Left lung (tissue), 4 donors: ENCODE measurements at regions not wholly inside any gene's neighbourhood (a gene's known extent, or its start where the extent isn't known, plus 50 kb on each side); places are given as distances from the start of the nearest gene placed in this dataset.

Source experiments
- ATAC-seq: fragments of 200-7000 bp; cut with Tn5 transposase; one replicate; pipeline ENCODE4 v1.9.1; 2020; ENCODE audit warnings: moderate library complexity
- DNase-seq, 4 donors: peaks; one replicate each; pipeline ENCODE4 v3.0.0-alpha.2; 2013 to 2020
- H3K27ac ChIP-seq, 2 donors: fragments of 200-600 bp; sonication (generic) in 1 of 2; one replicate each; pipeline versions ENCODE4 v1.5.0 to v1.8.0; 2020 to 2021
- H3K27me3 ChIP-seq, 2 donors: fragments of 200-600 bp; sonication (generic) in 1 of 2; one replicate each; pipeline versions ENCODE4 v1.5.0 to v1.8.0; 2020 to 2021
- H3K36me3 ChIP-seq, 2 donors: fragments of 200-600 bp; sonication (generic) in 1 of 2; one replicate each; pipeline versions ENCODE4 v1.5.0 to v1.8.0; 2020 to 2021
- H3K4me1 ChIP-seq, 2 donors: fragments of 200-600 bp; one replicate each; pipeline ENCODE4 v1.8.0; 2021
- H3K4me3 ChIP-seq, 2 donors: fragments of 200-600 bp; sonication (generic) in 1 of 2; one replicate each; pipeline versions ENCODE4 v1.5.0 to v1.8.0; 2020 to 2021; ENCODE audit warnings: mild to moderate bottlenecking in 1 of 2
- H3K9me3 ChIP-seq, 2 donors: fragments of 200-600 bp; sonication (generic) in 1 of 2; one replicate each; pipeline versions ENCODE4 v1.5.0 to v1.8.0; 2020 to 2021
- intact Hi-C, 2 donors: fragments of 100-400 bp; cut with DNase I; formaldehyde crosslinking; loops; one replicate each; pipeline versions ENCODE4 v1.11.2 to v1.14.2; 2022
- TF ChIP-seq, protein P1 (sequence below), 2 donors: fragments of 200-600 bp; sonication (generic) in 1 of 2; IDR thresholded peaks; one replicate each; pipeline versions ENCODE4 v1.5.0 to v1.8.0; 2021; ENCODE audit warnings: antibody characterized with exemption in 2 of 2
- donor health status: DM: no; HTN: yes; CAD: no.
- donor health status: DM: no; HTN: no; CAD: no.

DNA sequence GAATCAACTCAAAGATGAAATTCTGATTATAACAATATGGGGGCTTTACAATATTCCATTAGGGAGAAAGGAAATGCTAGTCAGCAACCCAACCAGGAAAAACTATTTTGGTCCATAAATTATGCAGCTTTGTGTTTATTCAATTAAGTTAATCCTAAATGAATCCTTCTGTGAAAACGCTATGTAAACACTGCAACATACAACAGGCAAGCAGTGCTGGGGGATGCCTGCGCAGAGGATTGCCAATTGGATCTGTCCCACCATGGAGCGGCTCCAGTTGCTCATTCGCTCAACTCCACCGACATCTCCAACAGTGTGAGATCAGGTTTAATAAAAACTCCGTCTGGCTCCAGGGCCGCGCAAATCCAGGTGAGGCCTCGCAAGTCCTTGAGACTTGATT is 290.5 kb upstream of the VEPH1 start:
- TF ChIP-seq, protein P1, sequence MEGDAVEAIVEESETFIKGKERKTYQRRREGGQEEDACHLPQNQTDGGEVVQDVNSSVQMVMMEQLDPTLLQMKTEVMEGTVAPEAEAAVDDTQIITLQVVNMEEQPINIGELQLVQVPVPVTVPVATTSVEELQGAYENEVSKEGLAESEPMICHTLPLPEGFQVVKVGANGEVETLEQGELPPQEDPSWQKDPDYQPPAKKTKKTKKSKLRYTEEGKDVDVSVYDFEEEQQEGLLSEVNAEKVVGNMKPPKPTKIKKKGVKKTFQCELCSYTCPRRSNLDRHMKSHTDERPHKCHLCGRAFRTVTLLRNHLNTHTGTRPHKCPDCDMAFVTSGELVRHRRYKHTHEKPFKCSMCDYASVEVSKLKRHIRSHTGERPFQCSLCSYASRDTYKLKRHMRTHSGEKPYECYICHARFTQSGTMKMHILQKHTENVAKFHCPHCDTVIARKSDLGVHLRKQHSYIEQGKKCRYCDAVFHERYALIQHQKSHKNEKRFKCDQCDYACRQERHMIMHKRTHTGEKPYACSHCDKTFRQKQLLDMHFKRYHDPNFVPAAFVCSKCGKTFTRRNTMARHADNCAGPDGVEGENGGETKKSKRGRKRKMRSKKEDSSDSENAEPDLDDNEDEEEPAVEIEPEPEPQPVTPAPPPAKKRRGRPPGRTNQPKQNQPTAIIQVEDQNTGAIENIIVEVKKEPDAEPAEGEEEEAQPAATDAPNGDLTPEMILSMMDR (IDR thresholded peaks at IDR 0.05): no peak
- no peaks in the 10 kb centered on the region for H3K36me3 ChIP-seq
- no peaks in the 10 kb centered on the region for H3K27me3 ChIP-seq
- no peak for ATAC-seq
- peaks cover 0 to 2% of the 10 kb centered on the region in 2 donors for H3K9me3 ChIP-seq
- H3K27ac ChIP-seq: no peak overlapping the region
- DNase-seq: no peak
- H3K4me3 ChIP-seq: no peak overlapping the region
- intact Hi-C loops: no loop called here
- no peaks in the 10 kb centered on the region for H3K4me1 ChIP-seq

DNA sequence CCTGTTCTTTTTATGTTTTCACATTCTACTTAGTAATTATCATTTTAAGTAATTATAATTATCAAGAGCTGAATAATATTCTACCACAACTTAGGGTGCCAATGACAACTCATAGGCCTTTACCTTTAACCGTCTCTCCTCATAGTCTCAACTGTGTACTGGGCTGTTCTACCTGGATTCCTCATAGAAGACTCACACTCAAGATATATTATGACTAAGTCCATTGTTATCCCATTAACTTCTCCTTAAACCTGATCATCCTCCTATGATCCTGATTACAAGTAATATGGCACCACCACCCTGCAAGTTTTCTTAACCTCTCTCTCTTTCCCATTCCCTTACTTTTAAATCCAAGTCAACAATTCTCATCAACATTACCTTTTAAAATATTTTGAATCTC is 285.9 kb upstream of the VEPH1 start:
- no peaks in the 10 kb centered on the region for H3K9me3 ChIP-seq
- H3K4me1 ChIP-seq: no peaks in the 10 kb centered on the region
- H3K36me3 ChIP-seq: no peaks in the 10 kb centered on the region
- DNase-seq (no peak), ATAC-seq (no peak)
- H3K27ac ChIP-seq: no peak overlapping the region
- TF ChIP-seq, protein P1 (IDR thresholded peaks at IDR 0.05): no peak
- no peaks in the 10 kb centered on the region for H3K27me3 ChIP-seq
- no peak overlapping the region for H3K4me3 ChIP-seq
- intact Hi-C loops: no loop called here

DNA sequence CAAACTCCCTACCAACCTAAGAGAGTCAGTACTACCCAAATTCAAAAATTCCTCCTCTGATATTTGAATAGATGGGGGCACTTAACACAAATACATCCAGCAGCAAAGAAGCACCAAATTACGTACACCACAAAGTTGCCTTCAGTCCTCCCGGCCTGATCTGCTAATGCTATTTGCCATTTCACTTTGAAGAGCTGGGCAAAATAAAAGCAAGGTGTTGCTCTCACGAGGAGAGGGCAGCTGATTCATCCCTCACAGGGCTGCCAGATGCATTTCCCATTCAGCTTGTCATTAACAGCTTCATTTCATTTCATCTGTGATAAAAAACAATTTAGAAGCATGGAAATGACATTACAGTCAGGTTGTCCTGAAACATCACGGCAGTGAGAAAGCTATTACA is 283.4 kb upstream of the VEPH1 start:
- Histone ChIP-seq H3K27me3 (no peaks in the 10 kb centered on the region), H3K27ac (no peak overlapping the region), H3K4me3 (no peak overlapping the region), H3K9me3 (no peaks in the 10 kb centered on the region), H3K36me3 (no peaks in the 10 kb centered on the region), H3K4me1 (no peaks in the 10 kb centered on the region)
- intact Hi-C loops: no loop called here
- no peak for DNase-seq
- no peak for ATAC-seq
- TF ChIP-seq, protein P1 (IDR thresholded peaks at IDR 0.05): no peak

DNA sequence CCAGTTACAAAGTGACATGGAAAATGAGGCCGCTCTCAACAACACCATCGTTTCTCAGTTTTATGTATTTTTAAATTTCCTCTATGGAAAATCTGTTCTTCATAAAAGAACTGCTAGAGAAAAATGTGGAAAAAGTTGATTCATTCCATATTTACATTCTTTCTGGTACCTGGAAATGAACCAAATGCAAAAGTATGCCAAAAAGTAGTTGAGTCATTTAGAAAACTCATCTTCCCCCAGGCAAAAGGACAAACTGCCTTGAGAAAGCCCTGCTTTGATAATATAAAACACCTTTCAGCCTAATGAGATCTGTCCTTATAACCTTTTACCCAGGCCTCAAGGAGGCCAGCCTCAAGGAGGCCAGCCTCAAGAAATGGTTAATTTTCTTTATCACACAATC is 283.0 kb upstream of the VEPH1 start:
- Histone ChIP-seq H3K4me1 (no peaks in the 10 kb centered on the region), H3K9me3 (no peaks in the 10 kb centered on the region), H3K36me3 (no peaks in the 10 kb centered on the region), H3K4me3 (no peak overlapping the region), H3K27me3 (no peaks in the 10 kb centered on the region), H3K27ac (no peak overlapping the region)
- intact Hi-C loops: no loop called here
- TF ChIP-seq, protein P1 (IDR thresholded peaks at IDR 0.05): no peak
- DNase-seq (peak in 1 of 4 donors; percentile 6), ATAC-seq (no peak)

DNA sequence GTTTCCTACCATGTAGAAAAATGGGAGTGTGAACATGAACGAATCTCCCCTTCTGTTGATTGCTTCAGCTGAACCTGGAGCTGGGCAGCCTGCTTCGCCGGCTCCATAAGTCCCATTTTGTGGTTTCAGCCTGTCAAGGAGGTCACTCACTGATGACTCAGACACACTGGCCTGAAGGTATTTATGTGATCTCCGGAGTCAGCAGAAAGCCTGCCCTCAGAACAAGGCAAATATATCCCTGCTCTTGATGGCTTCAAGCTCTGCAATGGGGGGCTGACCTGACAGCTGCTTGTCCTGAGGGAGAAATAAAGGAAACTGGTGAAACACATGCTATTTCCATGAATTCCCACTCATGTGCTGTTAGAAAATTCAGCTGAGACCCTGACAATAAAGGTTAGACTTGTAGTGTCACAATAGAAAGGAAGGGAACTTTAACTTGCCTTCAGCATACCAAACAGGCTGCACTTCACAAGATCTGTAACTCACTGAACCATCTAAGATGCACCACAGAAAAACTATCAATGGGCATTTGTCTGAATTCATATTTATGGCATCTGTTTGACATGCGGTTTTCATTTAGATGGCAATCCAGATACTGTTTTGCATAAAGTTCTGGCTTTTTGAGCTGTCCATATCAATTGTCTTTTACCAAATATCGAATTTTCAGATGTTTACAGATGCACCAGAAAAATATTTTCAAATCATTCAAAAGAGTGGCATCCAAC is 282.0 kb upstream of the VEPH1 start:
- DNase-seq (peak in 1 of 4 donors; percentile 46), ATAC-seq (peak; percentile 77)
- Histone ChIP-seq H3K9me3 (no peaks in the 10 kb centered on the region), H3K4me3 (no peak overlapping the region), H3K36me3 (no peaks in the 10 kb centered on the region), H3K27me3 (no peaks in the 10 kb centered on the region), H3K27ac (no peak overlapping the region), H3K4me1 (no peaks in the 10 kb centered on the region)
- intact Hi-C loops: no loop called here
- TF ChIP-seq, protein P1 (IDR thresholded peaks at IDR 0.05): no peak
